ENCODE measurements at regions not wholly inside any gene's neighbourhood (a gene's known extent, or its start where the extent isn't known, plus 50 kb on each side); places are given as distances from the start of the nearest gene placed in this dataset.

- Mint-ChIP-seq H3K4me3 (no peak overlapping the region), H3K36me3 (ENCODE audit: low read depth) (no peaks in the 10 kb centered on the region), H3K27ac (no peak overlapping the region), H3K27me3 (ENCODE audit: insufficient read depth, low read depth, poor library complexity) (no peaks in the 10 kb centered on the region), H3K9me3 (no peaks in the 10 kb centered on the region), H3K4me1 (peaks cover 4% of the 10 kb centered on the region; the same call in 1 of the 3 replicates)
- no peak overlapping the region for H3K4me3 ChIP-seq
- TF ChIP-seq ETS1 (IDR thresholded peaks at IDR 0.05): no peak
- no peak for TF ChIP-seq STAT1 (IDR thresholded peaks at IDR 0.05; ENCODE audit: unreplicated experiment)
- H2AFZ ChIP-seq: no peak overlapping the region
- no peaks in the 10 kb centered on the region for H3K4me1 ChIP-seq (ENCODE audit: insufficient read depth)
- no peaks in the 10 kb centered on the region for H4K20me1 ChIP-seq (replicated peaks; ENCODE audit: insufficient read depth)
- no peak overlapping the region for H3K27ac ChIP-seq (ENCODE audit: low read depth)
- ATAC-seq (no peak), DNase-seq (ENCODE audit: low spot score) (no peak)
- no peaks in the 10 kb centered on the region for H3K79me2 ChIP-seq (replicated peaks; ENCODE audit: insufficient read depth)
- peaks cover 12% of the 10 kb centered on the region for H3K9me2 ChIP-seq (ENCODE audit: insufficient read depth)
- no peaks in the 10 kb centered on the region for H3K27me3 ChIP-seq (ENCODE audit: insufficient read depth)
- H3K36me3 ChIP-seq (ENCODE audit: insufficient read depth): no peaks in the 10 kb centered on the region
- no peaks in the 10 kb centered on the region for H3F3A ChIP-seq (replicated peaks; ENCODE audit: low read depth)
- H3K4me2 ChIP-seq: no peak overlapping the region
Measured at GRCh38 chr13:60312851-60313505, 84.0 kb upstream of the TDRD3 start.

GRCh38 chr13:60318186-60318585 is 78.8 kb upstream of the TDRD3 start:
- no peaks in the 10 kb centered on the region for H3K36me3 Mint-ChIP-seq (ENCODE audit: low read depth)
- Histone ChIP-seq H3K27ac (ENCODE audit: low read depth) (no peak overlapping the region), H3F3A (replicated peaks; ENCODE audit: low read depth) (no peaks in the 10 kb centered on the region), H3K9me2 (ENCODE audit: insufficient read depth) (peaks cover 12% of the 10 kb centered on the region), H4K20me1 (replicated peaks; ENCODE audit: insufficient read depth) (no peaks in the 10 kb centered on the region), H3K4me1 (ENCODE audit: insufficient read depth) (no peaks in the 10 kb centered on the region), H3K4me2 (no peak overlapping the region), H2AFZ (peak overlapping the region; percentile 57; the same call in 1 of the 2 replicates), H3K36me3 (ENCODE audit: insufficient read depth) (no peaks in the 10 kb centered on the region), H3K4me3 (no peak overlapping the region), H3K79me2 (replicated peaks; ENCODE audit: insufficient read depth) (no peaks in the 10 kb centered on the region), H3K27me3 (ENCODE audit: insufficient read depth) (no peaks in the 10 kb centered on the region)
- no peak for ATAC-seq
- H3K4me3 Mint-ChIP-seq: no peak overlapping the region
- peaks cover 6% of the 10 kb centered on the region for H3K4me1 Mint-ChIP-seq
- H3K9me3 Mint-ChIP-seq: no peaks in the 10 kb centered on the region; the same call in 2 of the 3 replicates
- no peak for DNase-seq (ENCODE audit: low spot score)
- no peak overlapping the region for H3K27ac Mint-ChIP-seq
- no peaks in the 10 kb centered on the region for H3K27me3 Mint-ChIP-seq (ENCODE audit: insufficient read depth, low read depth, poor library complexity)
- no peak for TF ChIP-seq JUNB (IDR thresholded peaks at IDR 0.05; ENCODE audit: unreplicated experiment)
- TF ChIP-seq POLR2AphosphoS5 (IDR thresholded peaks at IDR 0.05; ENCODE audit: low read depth): no peak
- no peak for TF ChIP-seq EZH2 (IDR thresholded peaks at IDR 0.05; ENCODE audit: low read depth, unreplicated experiment)
- TF ChIP-seq EZH2phosphoT487 (IDR thresholded peaks at IDR 0.05; ENCODE audit: unreplicated experiment): no peak
- no peak for TF ChIP-seq ZNF331 (CRISPR knock-in tag; IDR thresholded peaks at IDR 0.05; ENCODE audit: low read depth)
- no peak for TF ChIP-seq STAT1 (IDR thresholded peaks at IDR 0.05; ENCODE audit: unreplicated experiment)
- TF ChIP-seq CTCF (conservative IDR thresholded peaks at IDR 0.05; ENCODE audit: low read depth in 2 of 2): no peak
- no peak for TF ChIP-seq REST (IDR thresholded peaks at IDR 0.05; ENCODE audit: unreplicated experiment)
- no peak for TF ChIP-seq ETS1 (IDR thresholded peaks at IDR 0.05)
